ENCODE measurements at regions not wholly inside any gene's neighbourhood (a gene's known extent, or its start where the extent isn't known, plus 50 kb on each side); places are given as distances from the start of the nearest gene placed in this dataset.

- H3K4me3 ChIP-seq, result no peak overlapping the region
- no peak overlapping the region for H3K27ac ChIP-seq
- H3K9me3 ChIP-seq (ENCODE audit: low read depth), result no peaks in the 10 kb centered on the region
- no peak for DNase-seq (ENCODE audit: low read depth in 1 of 2, low spot score in 1 of 2)
- no peaks in the 10 kb centered on the region for H3K36me3 ChIP-seq
- no peak for TF ChIP-seq CTCF (IDR thresholded peaks at IDR 0.05; ENCODE audit: low read depth, low read length)
- H3K27me3 ChIP-seq, result no peaks in the 10 kb centered on the region
- no peaks in the 10 kb centered on the region for H3K4me1 ChIP-seq (ENCODE audit: low read depth)
These were observed 228.5 kb upstream of the ADAMTS3 start for GRCh38 chr4:72797486-72797885.

GRCh38 chr4:72791054-72791453 is 222.0 kb upstream of the ADAMTS3 start:
- no peak overlapping the region for H3K4me3 ChIP-seq
- DNase-seq (ENCODE audit: low read depth in 1 of 2, low spot score in 1 of 2), result no peak

GRCh38 chr4:72786401-72786990 is 217.5 kb upstream of the ADAMTS3 start:
- DNase-seq (ENCODE audit: low read depth in 1 of 2, low spot score in 1 of 2), result peak in 1 of 2 donors; percentile 13
- Histone ChIP-seq H3K4me3 (no peak overlapping the region), H3K27me3 (no peaks in the 10 kb centered on the region), H3K4me1 (ENCODE audit: low read depth) (peaks cover 4% of the 10 kb centered on the region), H3K27ac (no peak overlapping the region), H3K36me3 (no peaks in the 10 kb centered on the region), H3K9me3 (ENCODE audit: low read depth) (no peaks in the 10 kb centered on the region)
- no peak for TF ChIP-seq CTCF (IDR thresholded peaks at IDR 0.05; ENCODE audit: low read depth, low read length)

More at GRCh38 chr4:72791054-72791453, 222.0 kb upstream of the ADAMTS3 start:
- H3K9me3 ChIP-seq (ENCODE audit: low read depth), result no peaks in the 10 kb centered on the region
- H3K27me3 ChIP-seq, result no peaks in the 10 kb centered on the region
- H3K27ac ChIP-seq, result no peak overlapping the region
- H3K4me1 ChIP-seq (ENCODE audit: low read depth), result peaks cover 4% of the 10 kb centered on the region
- H3K36me3 ChIP-seq, result no peaks in the 10 kb centered on the region
- TF ChIP-seq CTCF (IDR thresholded peaks at IDR 0.05; ENCODE audit: low read depth, low read length), result no peak

- Histone ChIP-seq H3K4me3 (no peak overlapping the region), H3K27me3 (no peaks in the 10 kb centered on the region), H3K36me3 (no peaks in the 10 kb centered on the region), H3K27ac (no peak overlapping the region), H3K4me1 (ENCODE audit: low read depth) (no peaks in the 10 kb centered on the region), H3K9me3 (ENCODE audit: low read depth) (no peaks in the 10 kb centered on the region)
- TF ChIP-seq CTCF (IDR thresholded peaks at IDR 0.05; ENCODE audit: low read depth, low read length), result no peak
- DNase-seq (ENCODE audit: low read depth in 1 of 2, low spot score in 1 of 2), result peak in 1 of 2 donors; percentile 80
These were observed 210.2 kb upstream of the ADAMTS3 start for GRCh38 chr4:72779241-72779640.

GRCh38 chr4:72777436-72777835 is 208.4 kb upstream of the ADAMTS3 start:
- no peaks in the 10 kb centered on the region for H3K9me3 ChIP-seq (ENCODE audit: low read depth)
- H3K27ac ChIP-seq, result no peak overlapping the region
- no peak for DNase-seq (ENCODE audit: low read depth in 1 of 2, low spot score in 1 of 2)
- H3K27me3 ChIP-seq, result no peaks in the 10 kb centered on the region
- no peak for TF ChIP-seq CTCF (IDR thresholded peaks at IDR 0.05; ENCODE audit: low read depth, low read length)
- H3K4me3 ChIP-seq, result no peak overlapping the region
- no peaks in the 10 kb centered on the region for H3K36me3 ChIP-seq
- no peaks in the 10 kb centered on the region for H3K4me1 ChIP-seq (ENCODE audit: low read depth)
